Testis (tissue), 2 donors: ENCODE measurements at regions not wholly inside any gene's neighbourhood (a gene's known extent, or its start where the extent isn't known, plus 50 kb on each side); places are given as distances from the start of the nearest gene placed in this dataset.
"Not testable (repeated sequence)": the region's sequence is repeated elsewhere in the genome, so short reads cannot be mapped to it uniquely, and the experiment has no call there.

ENCODE experiments used
- CTCF ChIP-seq, 3 experiments: fragments of 450-650 bp in 2 of 3; fragments of 200-600 bp in 1 of 3; sonication (generic) in 1 of 3; IDR thresholded peaks; one replicate each; pipeline ENCODE4 v1.5.1; 2016 to 2019; ENCODE audit warnings: antibody characterized with exemption in 3 of 3, mild to moderate bottlenecking in 2 of 3, moderate library complexity in 1 of 3
- POLR2A ChIP-seq: fragments of 450-650 bp; IDR thresholded peaks from one replicate; pipeline ENCODE4 v1.6.1; 2017; ENCODE audit warnings: antibody characterized with exemption, mild to moderate bottlenecking, moderate library complexity

- not testable (repeated sequence) for TF ChIP-seq CTCF (IDR thresholded peaks at IDR 0.05); POLR2A
Observed at GRCh38 chr5:66293851-66294250, 149.8 kb downstream of the SREK1 start.
